ENCODE measurements at regions not wholly inside any gene's neighbourhood (a gene's known extent, or its start where the extent isn't known, plus 50 kb on each side); places are given as distances from the start of the nearest gene placed in this dataset.

- CTCF ChIA-PET, result no interaction called here
- DNase-seq (ENCODE audit: extremely low spot score), result no peak
- POLR2A ChIA-PET, result no interaction called here
- no peak for TF ChIP-seq PKNOX1 (IDR thresholded peaks at IDR 0.05)
- TF ChIP-seq SP1 (IDR thresholded peaks at IDR 0.05), result no peak
- TF ChIP-seq FOXM1 (IDR thresholded peaks at IDR 0.05; ENCODE audit: borderline replicate concordance), result no peak
- TF ChIP-seq ELF4 (IDR thresholded peaks at IDR 0.05), result no peak
- no peak for TF ChIP-seq FOXA1 (IDR thresholded peaks at IDR 0.05)
- TF ChIP-seq FOXK2 (IDR thresholded peaks at IDR 0.05), result no peak
- TF ChIP-seq BHLHE40 (IDR thresholded peaks at IDR 0.05; ENCODE audit: borderline replicate concordance), result no peak
- no peak for TF ChIP-seq NFRKB (IDR thresholded peaks at IDR 0.05)
These were observed 163.6 kb upstream of the RAB4A start for GRCh38 chr1:229107304-229107815.

GRCh38 chr1:229107972-229108371, 162.9 kb upstream of the RAB4A start:
- POLR2A ChIA-PET, result no interaction called here
- no peak for DNase-seq (ENCODE audit: extremely low spot score)
- TF ChIP-seq FOXK2 (IDR thresholded peaks at IDR 0.05) (no peak), FOXA1 (IDR thresholded peaks at IDR 0.05) (no peak), SUZ12 (IDR thresholded peaks at IDR 0.05) (no peak), CTBP1 (IDR thresholded peaks at IDR 0.05; ENCODE audit: borderline replicate concordance) (no peak), NFRKB (IDR thresholded peaks at IDR 0.05) (no peak), FOXM1 (IDR thresholded peaks at IDR 0.05; ENCODE audit: borderline replicate concordance) (no peak), LEF1 (IDR thresholded peaks at IDR 0.05; ENCODE audit: borderline replicate concordance) (no peak), PKNOX1 (IDR thresholded peaks at IDR 0.05) (no peak), L3MBTL2 (conservative IDR thresholded peaks at IDR 0.05) (no peak), HDGF (IDR thresholded peaks at IDR 0.05; ENCODE audit: borderline replicate concordance) (no peak), TARDBP (IDR thresholded peaks at IDR 0.05) (no peak), ARNT (IDR thresholded peaks at IDR 0.05) (no peak), BHLHE40 (IDR thresholded peaks at IDR 0.05; ENCODE audit: borderline replicate concordance) (no peak), ZNF384 (IDR thresholded peaks at IDR 0.05) (no peak), ELF4 (IDR thresholded peaks at IDR 0.05) (no peak)
- CTCF ChIA-PET, result no interaction called here

- DNase-seq (ENCODE audit: extremely low spot score), result no peak
- POLR2A ChIA-PET, result interaction anchor here (1.0 kb wide), 1 partner anchor 30 kb away, joined by 4 read pairs; no protein-coding TSS in a partner anchor
- CTCF ChIA-PET, result no interaction called here
- TF ChIP-seq FOXA1 (IDR thresholded peaks at IDR 0.05), result no peak
These were observed 162.2 kb upstream of the RAB4A start for GRCh38 chr1:229108598-229109201.

GRCh38 chr1:229109320-229109761, 161.6 kb upstream of the RAB4A start:
- ChIA-PET POLR2A (interaction anchor here (1.0 kb wide), 1 partner anchor 29 kb away, joined by 4 read pairs; no protein-coding TSS in a partner anchor), CTCF (interaction anchor here (0.7 kb wide), 1 partner anchor 29 kb away, joined by 3 read pairs; no protein-coding TSS in a partner anchor)
- TF ChIP-seq BHLHE40 (IDR thresholded peaks at IDR 0.05; ENCODE audit: borderline replicate concordance) (no peak), CTBP1 (IDR thresholded peaks at IDR 0.05; ENCODE audit: borderline replicate concordance) (no peak), FOXM1 (IDR thresholded peaks at IDR 0.05; ENCODE audit: borderline replicate concordance) (no peak), LEF1 (IDR thresholded peaks at IDR 0.05; ENCODE audit: borderline replicate concordance) (no peak), FOXK2 (IDR thresholded peaks at IDR 0.05) (no peak), ARNT (IDR thresholded peaks at IDR 0.05) (no peak)
- DNase-seq (ENCODE audit: extremely low spot score), result no peak

GRCh38 chr1:229110986-229111385, 159.9 kb upstream of the RAB4A start:
- no peak for TF ChIP-seq PKNOX1 (IDR thresholded peaks at IDR 0.05)
- no peak for TF ChIP-seq L3MBTL2 (conservative IDR thresholded peaks at IDR 0.05)
- TF ChIP-seq NFRKB (IDR thresholded peaks at IDR 0.05), result no peak
- no peak for TF ChIP-seq SP1 (IDR thresholded peaks at IDR 0.05)
- TF ChIP-seq FOXM1 (IDR thresholded peaks at IDR 0.05; ENCODE audit: borderline replicate concordance), result no peak
- TF ChIP-seq SUZ12 (IDR thresholded peaks at IDR 0.05), result no peak
- TF ChIP-seq TARDBP (IDR thresholded peaks at IDR 0.05), result no peak
- no peak for TF ChIP-seq FOXK2 (IDR thresholded peaks at IDR 0.05)
- TF ChIP-seq BHLHE40 (IDR thresholded peaks at IDR 0.05; ENCODE audit: borderline replicate concordance), result no peak
- TF ChIP-seq FOXA1 (IDR thresholded peaks at IDR 0.05), result no peak
- TF ChIP-seq CTBP1 (IDR thresholded peaks at IDR 0.05; ENCODE audit: borderline replicate concordance), result no peak
- no peak for TF ChIP-seq ZNF384 (IDR thresholded peaks at IDR 0.05)
- POLR2A ChIA-PET, result no interaction called here
- CTCF ChIA-PET, result no interaction called here
- no peak for DNase-seq (ENCODE audit: extremely low spot score)

GRCh38 chr1:229111703-229112319, 159.1 kb upstream of the RAB4A start:
- TF ChIP-seq LEF1 (IDR thresholded peaks at IDR 0.05; ENCODE audit: borderline replicate concordance) (no peak), SP1 (IDR thresholded peaks at IDR 0.05) (no peak), TARDBP (IDR thresholded peaks at IDR 0.05) (no peak), L3MBTL2 (conservative IDR thresholded peaks at IDR 0.05) (no peak), BHLHE40 (IDR thresholded peaks at IDR 0.05; ENCODE audit: borderline replicate concordance) (no peak), CTBP1 (IDR thresholded peaks at IDR 0.05; ENCODE audit: borderline replicate concordance) (no peak), FOXM1 (IDR thresholded peaks at IDR 0.05; ENCODE audit: borderline replicate concordance) (no peak), FOXK2 (IDR thresholded peaks at IDR 0.05) (no peak), ELF4 (IDR thresholded peaks at IDR 0.05) (no peak), NFRKB (IDR thresholded peaks at IDR 0.05) (no peak), SUZ12 (IDR thresholded peaks at IDR 0.05) (no peak), HDGF (IDR thresholded peaks at IDR 0.05; ENCODE audit: borderline replicate concordance) (no peak), PKNOX1 (IDR thresholded peaks at IDR 0.05) (no peak), ZNF384 (IDR thresholded peaks at IDR 0.05) (no peak), FOXA1 (IDR thresholded peaks at IDR 0.05) (no peak), ARNT (IDR thresholded peaks at IDR 0.05) (no peak)
- DNase-seq (ENCODE audit: extremely low spot score), result no peak
- ChIA-PET POLR2A (no interaction called here), CTCF (no interaction called here)
